NCI-H345 (cell line): ENCODE measurements at regions not wholly inside any gene's neighbourhood (a gene's known extent, or its start where the extent isn't known, plus 50 kb on each side); places are given as distances from the start of the nearest gene placed in this dataset.

Source experiments
- DNase-seq: peaks from one replicate; lab custom pipeline; 2025; lab: John Stamatoyannopoulos, UW

DNA sequence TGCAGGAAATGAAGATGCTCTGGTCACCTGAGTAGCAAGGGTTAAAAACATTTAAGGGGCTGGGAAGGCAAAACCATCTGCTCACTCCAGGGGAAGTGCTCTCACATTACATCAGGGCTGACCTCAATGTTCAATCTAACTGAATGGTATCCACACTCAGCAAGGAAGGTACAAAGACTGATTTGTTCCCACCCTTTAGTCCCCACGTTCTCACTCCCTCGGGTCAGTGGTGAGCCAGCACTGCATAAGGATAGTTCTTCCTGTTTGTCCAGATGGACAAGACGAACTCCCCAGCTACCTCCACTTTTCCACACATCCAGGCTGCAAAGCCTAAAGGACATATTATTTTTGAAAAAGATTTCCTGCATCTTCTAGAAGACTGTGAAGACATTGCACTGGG lies 126.6 kb upstream of the SLC14A2 start:
- DNase-seq = no peak

DNA sequence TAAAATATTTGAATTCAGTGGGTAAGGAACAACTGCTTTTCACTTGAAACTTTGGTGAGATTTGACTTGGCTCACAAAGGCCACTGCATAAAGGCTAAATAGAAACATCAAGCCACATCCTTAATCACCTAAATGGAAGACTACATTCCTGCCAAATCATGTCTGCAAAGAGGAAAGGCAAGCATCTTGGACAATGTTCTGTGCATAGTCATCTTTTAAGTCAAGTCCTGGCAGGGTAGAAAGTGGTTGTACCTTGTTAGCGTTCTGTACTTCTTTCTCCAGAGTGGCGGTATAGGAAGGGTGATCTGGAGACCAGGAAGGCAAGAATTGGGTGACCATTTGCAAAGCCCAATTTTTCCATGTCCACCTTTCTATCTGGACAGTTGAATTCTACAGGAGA lies 121.4 kb upstream of the SLC14A2 start:
- DNase-seq = no peak

DNA sequence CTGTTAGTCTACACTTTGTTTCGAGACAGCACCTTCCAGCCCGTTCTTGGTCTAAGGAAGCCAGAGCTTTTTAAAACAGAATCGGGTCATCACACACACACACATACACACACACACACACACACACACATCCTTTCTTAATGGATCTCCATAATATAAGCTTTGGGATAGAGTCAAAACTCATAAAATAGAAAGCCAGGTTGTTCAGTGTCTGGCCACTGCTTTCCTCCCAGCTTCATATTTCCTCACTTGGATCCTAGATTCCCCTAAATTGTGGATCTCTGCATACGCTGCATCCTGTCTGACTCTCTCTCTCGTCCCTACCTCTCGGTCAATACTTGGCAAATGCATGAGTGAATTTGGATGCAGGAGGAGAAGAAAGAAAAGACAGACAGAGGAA lies 120.5 kb upstream of the SLC14A2 start:
- no peak for DNase-seq

DNA sequence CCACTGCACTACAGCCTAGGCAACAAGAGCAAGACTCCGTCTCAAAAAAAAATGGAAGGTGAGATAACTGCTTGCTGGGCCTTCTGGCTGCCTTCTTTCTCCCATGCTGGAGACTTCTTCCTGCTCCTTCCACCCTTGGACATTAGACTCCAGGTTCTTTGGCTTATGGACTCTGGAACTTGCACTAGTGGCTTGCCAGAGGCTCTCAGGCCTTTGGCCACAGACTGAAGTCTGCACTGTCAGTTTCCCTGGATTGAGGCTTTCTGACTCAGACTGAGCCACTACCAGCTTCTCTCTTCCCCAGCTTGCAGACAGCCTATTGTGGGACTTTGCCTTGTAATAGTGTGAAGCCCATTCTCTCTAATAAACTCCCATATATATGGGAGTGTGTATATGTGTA lies 118.5 kb upstream of the SLC14A2 start:
- no peak for DNase-seq

DNA sequence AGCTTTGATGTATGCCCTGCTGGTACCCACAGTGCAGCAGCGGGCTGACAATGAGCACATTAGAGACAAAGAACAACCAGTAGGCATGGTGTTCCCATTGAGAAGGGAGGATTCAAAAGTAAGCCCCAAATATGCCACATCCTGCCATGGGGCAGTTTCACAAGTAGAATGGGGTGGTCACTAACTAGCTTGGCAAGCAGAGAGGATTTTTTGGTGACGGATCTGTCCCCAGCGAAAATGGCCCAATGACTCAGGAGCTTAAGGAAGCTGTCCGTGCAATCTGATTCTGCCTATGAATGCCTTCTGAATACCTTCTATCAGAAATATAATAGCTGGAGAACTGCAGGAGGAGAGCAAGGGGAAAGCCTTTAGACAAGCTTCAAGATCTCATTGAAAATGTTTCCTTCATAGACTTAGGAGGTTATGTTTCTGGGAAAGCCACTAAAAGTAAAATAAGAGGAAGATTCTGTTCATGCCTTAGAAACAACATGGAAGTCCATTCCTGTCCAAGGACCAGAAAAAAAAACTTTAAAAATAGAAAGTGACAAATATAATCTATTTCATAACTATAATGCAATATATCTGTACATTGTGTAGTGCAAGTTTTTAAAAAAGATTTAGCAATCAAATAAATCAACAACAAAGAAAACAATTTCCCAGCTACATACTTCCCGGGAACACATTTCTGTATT lies 117.5 kb upstream of the SLC14A2 start:
- DNase-seq = no peak

DNA sequence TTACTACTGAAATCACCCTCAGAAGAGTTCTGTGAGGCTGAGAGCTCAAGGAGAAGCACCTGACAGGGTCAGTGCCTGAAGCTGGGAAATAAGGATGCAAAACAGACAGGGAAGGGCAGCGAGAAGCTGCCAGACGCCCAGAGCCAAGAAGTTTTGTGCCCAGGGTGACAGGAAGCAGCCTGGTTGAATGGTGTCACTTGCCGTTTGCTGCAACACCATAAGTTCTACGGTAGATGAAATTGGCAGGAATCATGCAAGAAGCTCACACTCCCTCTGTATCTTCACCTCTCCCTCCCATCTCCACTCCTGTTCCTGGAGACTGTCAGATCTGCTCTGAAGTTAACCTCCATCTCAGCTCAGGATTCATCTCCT lies 117.0 kb upstream of the SLC14A2 start:
- no peak for DNase-seq

DNA sequence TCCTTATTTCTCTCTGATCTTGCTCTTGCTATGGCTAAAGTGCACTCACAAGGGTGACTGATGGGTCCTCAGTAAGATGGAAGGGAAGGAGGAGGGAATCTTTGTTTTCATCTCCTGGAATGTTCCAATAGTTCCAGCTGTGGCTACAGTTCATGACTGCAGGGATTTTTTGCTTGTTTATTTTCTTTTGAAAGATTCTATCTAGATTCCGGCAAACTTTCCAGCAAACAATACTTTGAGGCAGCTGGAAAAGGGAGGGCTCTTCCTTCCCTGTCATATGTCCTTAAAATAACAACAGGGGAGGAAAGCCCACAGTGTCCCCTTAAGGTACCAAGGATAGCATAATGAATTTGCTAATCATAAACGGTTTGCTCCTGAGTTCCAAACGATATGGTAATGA lies 111.3 kb upstream of the SLC14A2 start:
- no peak for DNase-seq

DNA sequence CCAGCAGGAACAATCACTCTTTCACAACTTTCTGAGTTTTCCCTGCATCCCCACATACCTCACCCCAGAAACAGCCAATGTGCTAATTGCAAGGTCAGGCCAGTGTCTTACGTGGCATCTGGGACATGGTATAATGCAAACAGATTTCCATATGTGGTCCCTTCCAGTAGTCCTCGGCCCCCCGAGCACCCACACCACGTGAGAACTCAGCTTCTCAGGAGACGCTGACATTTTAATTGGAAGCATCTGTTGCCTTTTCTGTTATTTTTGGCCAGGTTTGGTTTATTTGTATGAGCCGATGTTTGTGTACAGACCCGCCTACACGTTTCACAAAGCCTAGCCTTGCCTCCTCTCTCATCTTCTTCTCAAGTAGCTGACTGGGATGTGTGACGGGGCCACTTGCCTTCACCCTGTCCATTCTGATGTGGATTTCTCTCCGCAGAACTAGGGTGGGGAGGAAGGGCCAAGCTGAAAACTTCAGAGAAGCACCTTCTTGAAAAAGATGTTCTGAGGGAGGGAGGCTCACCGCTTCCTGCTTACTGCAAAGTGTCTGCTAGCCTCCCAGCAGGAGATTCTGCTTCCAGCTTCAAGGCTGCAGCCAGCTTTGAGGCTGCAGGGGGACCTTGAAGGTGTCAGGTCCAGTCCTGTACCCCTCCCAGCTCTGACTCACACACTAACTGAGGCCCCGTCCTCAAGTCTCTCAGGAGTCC lies 109.6 kb upstream of the SLC14A2 start:
- DNase-seq = no peak

DNA sequence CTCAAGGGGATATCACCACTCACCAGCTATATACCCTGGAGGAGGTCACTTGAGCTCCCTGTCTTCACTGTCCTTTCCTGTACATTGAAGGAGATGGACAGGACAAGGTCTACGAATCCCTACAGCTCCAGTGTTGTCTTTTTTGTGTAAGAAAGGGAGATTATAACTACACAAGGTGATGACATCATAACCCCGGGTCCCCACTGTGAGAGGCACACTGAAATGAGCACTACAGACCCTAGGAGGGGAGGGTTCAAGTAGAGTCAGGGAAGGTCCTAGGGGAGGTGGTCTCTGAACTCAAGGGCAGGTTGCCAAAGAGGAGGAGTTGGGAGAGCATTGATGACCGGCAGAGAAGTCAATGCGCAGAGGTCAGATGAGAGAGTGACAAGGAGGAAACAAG lies 108.3 kb upstream of the SLC14A2 start:
- no peak for DNase-seq

DNA sequence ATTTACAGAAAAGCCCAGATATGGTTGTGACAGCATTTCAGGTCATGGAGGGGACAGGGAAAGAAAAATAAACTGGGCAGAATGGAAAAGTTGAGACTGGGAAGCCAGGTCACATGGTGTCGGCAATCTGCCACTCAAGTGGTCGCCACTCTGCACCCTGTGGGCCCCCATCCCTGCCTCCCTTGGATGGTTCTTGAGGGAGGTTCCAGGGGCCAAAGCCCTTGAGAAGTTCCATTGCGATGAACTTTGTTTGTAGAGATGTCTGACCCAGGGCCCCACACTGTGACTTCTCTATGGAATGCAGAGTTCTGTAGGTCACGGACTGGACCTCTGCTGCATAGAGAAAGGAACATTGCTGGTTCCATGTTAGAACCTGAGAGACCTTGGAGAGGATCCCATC lies 105.7 kb upstream of the SLC14A2 start:
- DNase-seq = no peak

DNA sequence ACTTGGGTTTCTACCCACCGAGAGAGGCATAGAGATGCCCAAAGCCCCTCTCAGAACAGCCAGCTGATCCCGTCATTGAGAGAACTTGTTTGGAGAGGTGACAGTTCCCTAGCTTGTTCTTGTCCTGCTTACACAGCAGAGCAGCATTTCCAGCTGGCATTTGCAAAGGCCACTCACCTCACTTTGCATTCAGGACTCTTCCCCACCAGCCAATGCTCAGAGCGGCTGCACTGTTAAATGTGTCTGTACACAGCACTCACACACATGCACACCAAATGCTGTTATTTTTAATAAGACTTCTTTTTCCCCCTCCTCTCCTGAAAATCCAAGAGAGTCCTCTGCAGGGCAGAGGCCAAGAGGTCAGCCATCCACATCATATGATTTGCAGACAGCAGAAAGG lies 104.6 kb upstream of the SLC14A2 start:
- DNase-seq = no peak

DNA sequence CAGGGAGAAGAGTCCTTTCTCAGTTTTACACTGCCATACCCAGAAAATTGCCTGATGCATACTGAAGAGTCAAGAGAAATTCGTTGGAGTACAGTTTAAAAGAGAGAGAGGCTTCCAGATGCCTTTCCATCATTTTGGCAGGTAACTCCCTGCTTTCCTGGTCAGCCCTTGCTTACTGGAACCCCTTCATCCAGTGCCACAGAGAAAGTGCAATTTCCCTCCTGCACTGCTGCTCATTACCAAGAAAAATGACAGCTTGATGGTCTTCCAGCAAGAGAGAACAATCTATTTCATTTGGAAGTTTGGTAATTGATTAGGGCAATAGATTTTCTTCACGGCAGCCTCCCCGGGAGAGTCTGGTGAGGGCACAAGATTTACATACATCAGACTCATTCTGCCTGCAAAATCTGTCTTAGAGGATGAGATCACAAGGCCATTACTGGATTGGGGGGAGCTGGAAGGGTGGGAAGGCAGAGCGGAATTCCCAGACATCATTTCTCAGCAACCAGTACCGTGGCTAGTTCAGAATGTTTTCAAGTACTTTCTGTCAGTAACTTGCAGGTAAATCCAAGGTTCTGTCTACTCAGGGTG lies 102.8 kb upstream of the SLC14A2 start:
- DNase-seq = no peak

DNA sequence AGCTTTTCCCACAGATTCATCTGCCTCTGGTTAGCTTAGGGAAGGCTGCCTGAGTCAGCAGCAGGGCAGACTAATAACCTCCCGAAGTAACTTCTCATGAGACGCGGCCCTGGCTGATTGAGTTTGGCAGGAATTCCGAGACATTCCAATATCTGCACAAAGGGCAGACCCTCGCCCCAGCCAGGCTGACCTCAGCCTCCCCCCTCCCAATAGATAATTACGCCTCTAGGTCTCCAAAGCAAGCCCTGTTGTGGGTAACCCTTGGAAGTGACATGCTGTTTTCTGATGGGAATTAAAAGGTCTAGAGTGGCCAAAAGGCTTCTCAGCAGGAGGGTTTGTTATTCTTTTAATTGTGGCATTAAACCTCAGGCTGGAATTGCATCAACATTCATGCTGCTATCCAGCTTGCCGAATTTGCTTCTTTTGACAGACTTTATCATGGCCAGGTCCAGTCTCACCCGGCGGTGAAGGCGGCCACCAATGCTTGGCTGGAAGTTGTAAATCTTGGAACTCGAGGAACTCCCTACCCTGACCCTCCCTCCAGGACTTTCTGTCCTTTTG lies 98.0 kb upstream of the SLC14A2 start:
- no peak for DNase-seq

DNA sequence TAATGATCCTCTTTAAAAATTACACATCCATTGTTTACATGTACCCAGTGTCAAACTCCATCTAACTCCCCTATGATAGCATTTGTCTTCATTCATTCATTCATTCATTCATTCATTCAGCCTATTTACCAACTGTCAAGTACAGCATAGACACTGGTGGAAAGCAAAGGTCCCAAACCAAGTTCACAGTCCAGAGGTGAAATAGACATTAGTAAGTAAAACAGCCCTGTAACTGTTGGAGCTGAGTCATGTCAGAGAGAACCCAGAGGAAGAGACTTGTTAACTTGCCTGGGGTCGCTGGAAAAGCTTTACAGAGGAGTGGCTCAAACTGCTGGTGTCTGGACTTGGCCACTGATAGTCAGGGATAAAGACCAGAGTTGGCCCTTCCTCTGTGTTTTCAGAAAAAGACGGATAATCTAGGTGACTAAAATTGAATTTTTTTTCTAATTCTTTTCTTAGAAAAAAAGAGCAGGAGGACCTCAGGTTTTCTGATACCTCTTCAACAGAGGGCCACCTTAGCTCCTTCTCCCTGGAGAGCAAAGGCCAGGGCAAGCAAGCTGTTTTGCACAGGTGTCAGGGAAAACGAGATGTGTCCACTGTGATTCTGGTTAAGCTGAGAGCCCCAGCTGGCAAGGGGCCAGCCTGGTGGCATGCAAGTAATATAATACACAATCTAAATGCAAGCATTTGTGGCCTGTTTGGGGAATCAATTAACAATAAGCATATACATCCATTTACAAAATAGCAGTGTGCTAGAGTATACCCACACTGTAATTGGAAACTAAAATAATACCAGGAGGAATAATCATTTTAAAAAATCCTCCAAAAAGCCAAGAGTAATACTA lies 96.7 kb upstream of the SLC14A2 start:
- peak; percentile 14 for DNase-seq

DNA sequence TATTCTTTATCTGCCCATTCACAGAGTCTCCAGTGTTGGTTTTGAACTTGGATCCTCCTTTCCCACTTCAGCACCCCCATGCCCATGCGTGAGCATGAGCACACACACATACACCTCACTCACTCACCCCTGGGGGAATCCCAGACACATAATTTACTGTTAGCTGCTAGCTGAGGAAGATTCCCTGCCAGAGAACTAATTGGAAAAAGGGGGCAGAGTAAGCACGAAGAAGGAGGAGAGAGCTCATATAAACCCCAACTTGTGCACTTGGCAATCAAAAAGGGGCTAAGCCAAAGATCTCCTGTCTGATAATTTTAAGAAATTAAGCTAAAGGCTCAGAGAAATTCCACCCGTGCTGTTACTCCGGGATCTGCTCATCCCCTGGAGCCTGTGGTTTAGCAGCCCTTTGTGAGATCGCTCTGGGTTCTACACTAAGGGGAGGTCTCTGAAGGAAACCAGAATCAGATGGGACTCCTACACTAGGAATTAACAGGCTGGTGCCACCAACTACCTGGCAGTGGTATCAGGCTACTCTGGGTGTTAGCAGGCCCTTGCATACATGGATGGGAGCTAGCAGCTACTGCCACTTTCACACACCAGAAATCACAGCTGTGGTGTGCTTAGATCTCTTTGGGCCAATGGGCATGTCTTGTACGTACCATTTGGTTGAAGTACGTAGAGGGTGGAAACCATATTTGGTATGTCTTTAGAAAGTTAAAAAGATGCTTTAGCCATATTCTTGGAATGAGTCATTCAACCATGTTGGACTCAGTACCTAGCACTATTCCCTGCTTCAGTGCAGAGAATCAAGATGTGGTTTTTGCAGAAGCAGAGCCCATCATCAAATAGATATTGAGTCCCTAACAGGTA lies 95.6 kb upstream of the SLC14A2 start:
- no peak for DNase-seq

DNA sequence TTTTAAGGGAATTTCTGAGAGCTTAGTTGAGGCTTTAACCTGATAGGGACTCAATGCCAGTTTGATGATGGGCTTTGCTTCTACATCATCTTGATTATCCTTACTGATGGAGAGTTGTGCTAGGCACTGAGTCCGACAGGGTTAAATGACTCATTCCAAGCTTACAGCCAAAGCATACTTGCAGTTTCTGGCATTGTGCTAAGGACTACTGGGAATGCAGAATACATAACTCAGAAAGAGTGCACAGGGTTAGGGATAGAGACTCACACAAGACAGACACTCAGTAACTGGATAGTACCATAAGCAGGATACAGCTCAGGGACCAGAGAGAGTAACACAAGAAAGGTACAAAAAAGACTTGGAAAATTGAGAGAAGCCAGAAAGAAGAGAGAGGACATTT lies 94.1 kb upstream of the SLC14A2 start:
- DNase-seq = no peak

DNA sequence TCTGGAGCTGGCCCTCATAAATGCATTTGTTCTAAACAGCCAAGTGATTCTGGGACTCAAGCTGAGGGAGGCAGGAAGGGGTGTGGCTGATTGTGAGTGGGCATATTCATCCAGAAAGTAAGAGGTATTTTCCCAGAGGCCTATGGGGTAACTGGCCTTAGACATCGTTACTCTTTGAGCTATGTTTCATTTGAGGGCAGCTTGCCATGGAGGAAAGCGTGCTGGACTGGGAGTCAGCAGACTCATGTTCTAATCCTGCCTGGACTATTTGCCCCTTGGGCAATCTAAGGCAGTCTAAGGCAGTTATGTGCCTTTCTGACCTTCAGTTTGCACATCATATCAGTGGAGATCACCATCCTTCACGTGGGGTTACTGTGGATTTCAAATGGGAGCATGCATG lies 93.5 kb upstream of the SLC14A2 start:
- no peak for DNase-seq

DNA sequence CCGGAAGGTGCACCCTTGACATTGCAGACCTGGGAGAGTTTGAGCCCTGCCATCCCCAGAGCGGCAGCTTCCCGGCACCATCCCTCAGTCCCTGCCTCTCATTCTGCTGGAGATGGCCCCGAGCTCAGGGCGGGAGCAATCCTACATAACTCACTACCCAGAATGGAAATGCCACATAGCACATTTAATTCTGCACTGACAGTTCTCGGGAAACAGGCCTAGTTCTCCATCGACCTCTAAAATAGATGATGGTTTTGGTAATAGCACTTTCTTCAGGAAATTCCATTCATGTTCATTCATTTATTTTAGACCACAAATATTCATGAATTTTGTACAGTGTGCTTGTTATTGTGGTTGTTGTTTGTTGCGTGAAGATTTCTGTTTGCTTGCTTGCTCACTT lies 92.9 kb upstream of the SLC14A2 start:
- DNase-seq = no peak

DNA sequence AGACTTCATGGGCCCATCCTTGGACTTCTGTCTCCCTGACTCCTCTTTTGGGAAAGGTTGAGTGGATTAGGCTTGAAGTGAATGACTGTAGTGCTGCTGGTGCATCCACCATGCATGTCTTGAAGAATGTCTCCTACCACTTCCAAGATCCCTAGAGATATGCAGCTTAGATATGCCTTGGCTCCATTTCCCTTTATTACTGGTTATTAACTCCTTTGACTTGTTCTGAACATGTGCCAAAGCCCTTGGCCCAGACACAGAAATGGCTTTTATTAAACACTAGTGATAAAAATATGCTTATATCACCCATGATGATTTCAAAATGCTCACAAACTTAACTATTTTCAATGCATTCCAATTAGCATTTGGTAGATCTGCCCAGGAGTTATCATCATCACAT lies 90.0 kb upstream of the SLC14A2 start:
- no peak for DNase-seq

DNA sequence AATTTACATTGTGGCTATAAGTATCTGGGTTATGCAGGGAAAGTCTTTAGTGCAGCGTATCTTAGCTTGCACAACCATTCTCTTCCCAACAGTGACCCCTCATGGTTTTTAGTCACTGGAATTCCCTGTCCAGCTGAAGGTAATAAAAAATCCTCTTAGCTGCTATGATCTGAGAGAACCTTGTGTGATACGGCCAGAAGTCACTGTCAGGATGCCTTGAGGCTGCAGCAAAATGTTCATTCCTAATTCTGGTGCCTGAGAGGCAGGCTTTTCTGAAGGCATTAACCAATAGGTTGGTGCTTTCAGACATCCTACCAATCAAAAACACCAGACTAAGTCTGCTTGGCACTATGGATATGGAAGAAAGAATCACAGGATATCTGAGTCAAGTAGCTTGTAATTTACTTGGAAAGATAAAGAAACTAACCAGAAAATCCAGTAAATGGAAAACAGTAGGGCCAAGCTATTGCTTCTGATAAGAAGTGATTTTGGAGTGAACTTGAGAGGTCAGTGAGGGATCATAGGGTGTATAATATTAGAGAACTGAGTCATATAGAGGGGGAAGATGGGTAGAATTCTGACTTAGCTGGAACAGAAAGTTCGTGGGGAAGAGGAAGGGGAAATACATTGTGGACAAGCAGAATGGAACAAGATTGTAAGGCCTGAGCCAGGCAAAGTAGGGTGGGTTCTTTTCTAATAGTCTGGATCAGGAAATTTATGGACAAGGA lies 89.0 kb upstream of the SLC14A2 start:
- peak; percentile 3 for DNase-seq

DNA sequence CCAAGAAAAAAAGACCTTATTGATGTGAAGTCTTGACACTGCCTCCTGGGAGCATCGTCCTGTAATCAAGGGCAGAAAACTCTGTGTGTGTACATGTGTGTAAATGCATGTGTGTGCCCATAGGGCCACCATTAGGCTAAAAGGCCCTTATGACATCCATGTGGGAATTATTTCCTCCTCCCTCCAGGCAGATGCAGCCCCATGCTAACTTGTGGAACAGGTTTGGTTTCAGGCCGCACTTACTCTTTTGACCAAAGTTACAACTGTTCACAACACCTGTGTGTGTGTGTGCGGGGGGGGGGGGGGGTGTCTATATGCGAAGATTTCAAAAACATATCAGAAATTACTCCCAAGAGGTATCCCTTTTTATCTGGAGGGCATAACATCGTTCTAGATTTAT lies 87.4 kb upstream of the SLC14A2 start:
- no peak for DNase-seq
